GM12878 (cell line): ENCODE measurements at regions not wholly inside any gene's neighbourhood (a gene's known extent, or its start where the extent isn't known, plus 50 kb on each side); places are given as distances from the start of the nearest gene placed in this dataset.

Source experiments
- ATAC-seq: fragments of 200-7000 bp; cut with Tn5 transposase; 3 replicates; pipeline ENCODE4 v1.9.1; 2020; ENCODE audit warnings: mild to moderate bottlenecking, moderate library complexity
- BruUV-seq: library from RNA; stranded (reverse); fragments of 400-500 nt; replicated peaks from 2 replicates; lab custom pipeline; 2021; lab: Mats Ljungman, UMichigan
- CTCF ChIA-PET: fragments of 300-600 bp; sonication (Branson Sonifier 250); formaldehyde crosslinking; extraction: SDS; loops from one replicate; lab custom pipeline; 2021; ENCODE audit warnings: inconsistent platforms; lab: Yijun Ruan, JAX
- POLR2A ChIA-PET: fragments of 350-600 bp; formaldehyde crosslinking; extraction: SDS; loops from one replicate; lab custom pipeline; 2021; ENCODE audit warnings: inconsistent platforms; lab: Charles Lee
- RAD21 ChIA-PET: fragments of 300-600 bp; sonication (Branson Sonifier 250); formaldehyde crosslinking; loops from one replicate; lab custom pipeline; 2023; ENCODE audit warnings: antibody characterized with exemption; ENCODE audit not compliant: unreplicated experiment; lab: Charles Lee
- SMC1A ChIA-PET: fragments of 300-600 bp; sonication (Branson Sonifier 250); formaldehyde crosslinking; loops from one replicate; lab custom pipeline; 2023; ENCODE audit not compliant: unreplicated experiment, uncharacterized antibody; lab: Charles Lee
- DNase-seq: peaks from one replicate; pipeline ENCODE4 v3.0.0-alpha.2; 2011; ENCODE audit warnings: low read depth, low spot score
- FAIRE-seq: peaks from 3 replicates; lab custom pipeline; 2011; peaks lifted over from hg19 to GRCh38; lab: Jason Lieb, UNC
- H2AFZ ChIP-seq: 2 replicates; pipeline ENCODE4 v1.6.0; 2011; ENCODE audit warnings: low read depth, low read length, control low read depth; ENCODE audit not compliant: control insufficient read depth
- H3K27ac ChIP-seq: 2 replicates; pipeline ENCODE4 v1.5.1; 2011; ENCODE audit warnings: control low read depth; ENCODE audit not compliant: control insufficient read depth, insufficient read depth
- H3K27me3 ChIP-seq, 2 experiments: replicated peaks in 1 of 2; 2 replicates each; pipeline versions ENCODE4 v1.6.0 to v1.6.1; 2011; ENCODE audit warnings: low read length in 1 of 2; ENCODE audit not compliant: control insufficient read depth in 2 of 2, insufficient read depth in 2 of 2
- H3K36me3 ChIP-seq, 2 experiments: 2 replicates each; pipeline ENCODE4 v1.5.1; 2011; ENCODE audit warnings: low read length in 1 of 2; ENCODE audit not compliant: control insufficient read depth in 2 of 2, insufficient read depth in 2 of 2
- H3K4me1 ChIP-seq: 2 replicates; pipeline ENCODE4 v1.6.1; 2011; ENCODE audit warnings: mild to moderate bottlenecking, low read length, moderate library complexity, mixed read lengths; ENCODE audit not compliant: control insufficient read depth, insufficient read depth
- H3K4me2 ChIP-seq: 2 replicates; pipeline ENCODE4 v1.6.0; 2011; ENCODE audit warnings: control low read depth; ENCODE audit not compliant: control insufficient read depth, insufficient read depth
- H3K4me3 ChIP-seq: fragments of 200-600 bp; sonication (generic); 2 replicates; pipeline ENCODE4 v1.5.1; 2016
- H3K79me2 ChIP-seq: 2 replicates; pipeline ENCODE4 v1.6.0; 2011; ENCODE audit warnings: low read length; ENCODE audit not compliant: control insufficient read depth, insufficient read depth
- H3K9ac ChIP-seq: 2 replicates; pipeline ENCODE4 v1.8.0; 2011; ENCODE audit warnings: low read length, control low read depth, mixed read lengths; ENCODE audit not compliant: control insufficient read depth, insufficient read depth
- H3K9me3 ChIP-seq: replicated peaks from 3 replicates; pipeline ENCODE4 v1.5.1; 2011; ENCODE audit warnings: mild to moderate bottlenecking, low read length; ENCODE audit not compliant: control insufficient read depth, insufficient read depth
- H4K20me1 ChIP-seq: 2 replicates; pipeline ENCODE4 v1.6.0; 2011; ENCODE audit not compliant: control insufficient read depth, insufficient read depth
- BACH1 ChIP-seq: fragments of 450-650 bp; IDR thresholded peaks from 2 replicates; pipeline ENCODE4 v1.6.1; 2017; ENCODE audit warnings: mild to moderate bottlenecking, borderline replicate concordance
- CHD1 ChIP-seq: IDR thresholded peaks from 2 replicates; pipeline ENCODE4 v1.6.1; 2012; ENCODE audit warnings: low read depth, low read length, improper control_type of control experiment
- HDAC2 ChIP-seq: fragments of 200-600 bp; sonication (generic); IDR thresholded peaks from 2 replicates; pipeline ENCODE4 v1.6.1; 2017
- KLF5 ChIP-seq: fragments of 450-650 bp; IDR thresholded peaks from 2 replicates; pipeline ENCODE4 v1.6.1; 2014; ENCODE audit warnings: mild to moderate bottlenecking; ENCODE audit not compliant: partially characterized antibody
- RAD51 ChIP-seq: fragments of 450-650 bp; IDR thresholded peaks from 2 replicates; pipeline ENCODE4 v1.6.1; 2016; ENCODE audit warnings: moderate library complexity, mild to moderate bottlenecking, inconsistent platforms
- RB1 ChIP-seq: fragments of 450-650 bp; formaldehyde crosslinking; IDR thresholded peaks from 2 replicates; pipeline ENCODE4 v1.6.1; 2017; ENCODE audit warnings: mild to moderate bottlenecking, borderline replicate concordance
- RELA ChIP-seq: fragments of 450-650 bp; IDR thresholded peaks from 2 replicates; pipeline ENCODE4 v1.8.0; 2014; ENCODE audit warnings: borderline replicate concordance; ENCODE audit not compliant: partially characterized antibody
- SMAD5 ChIP-seq: IDR thresholded peaks from 2 replicates; pipeline ENCODE4 v1.6.1; 2016; ENCODE audit warnings: antibody characterized with exemption, low read depth
- SMARCA5 ChIP-seq: fragments of 450-650 bp; IDR thresholded peaks from 2 replicates; pipeline ENCODE4 v1.6.1; 2017; ENCODE audit warnings: mild to moderate bottlenecking
- TARDBP ChIP-seq: IDR thresholded peaks from 2 replicates; pipeline ENCODE4 v1.6.1; 2016; ENCODE audit warnings: borderline replicate concordance
- WRNIP1 ChIP-seq: IDR thresholded peaks from 2 replicates; pipeline ENCODE4 v1.6.1; 2011; ENCODE audit warnings: low read depth, low read length, improper control_type of control experiment, borderline replicate concordance
- ZNF384 ChIP-seq: IDR thresholded peaks from 2 replicates; pipeline ENCODE4 v1.6.1; 2012; ENCODE audit warnings: low read depth, mild to moderate bottlenecking, low read length, improper control_type of control experiment, borderline replicate concordance
- ZNF622 ChIP-seq: fragments of 450-650 bp; IDR thresholded peaks from 2 replicates; pipeline ENCODE4 v1.6.1; 2017; ENCODE audit warnings: mild to moderate bottlenecking, inconsistent platforms
- in situ Hi-C: fragments of 300-500 bp; cut with MboI; formaldehyde crosslinking; loops from 9 replicates; pipeline ENCODE4 v1.14.3; 2018; ENCODE audit warnings: mixed read lengths
- intact Hi-C: fragments of 100-400 bp; cut with micrococcal nuclease; formaldehyde crosslinking; loops from one replicate; pipeline ENCODE4 v1.14.2; 2022; ENCODE audit not compliant: unreplicated experiment
- TF ChIP-seq, protein P1 (sequence below): IDR thresholded peaks from 2 replicates; pipeline ENCODE4 v1.6.1; 2011; ENCODE audit warnings: borderline replicate concordance, low read depth, mild to moderate bottlenecking, moderate library complexity, low read length; ENCODE audit not compliant: insufficient read depth, poor library complexity, severe bottlenecking
- TF ChIP-seq, protein P2 (sequence below): fragments of 450-650 bp; formaldehyde crosslinking; IDR thresholded peaks from 2 replicates; pipeline ENCODE4 v1.4.0; 2020; ENCODE audit warnings: mild to moderate bottlenecking, moderate library complexity
- TF ChIP-seq, protein P3 (sequence below): IDR thresholded peaks from 2 replicates; pipeline ENCODE4 v1.6.1; 2012; ENCODE audit warnings: low read depth, low read length, improper control_type of control experiment
- TF ChIP-seq, protein P4 (sequence below): fragments of 450-650 bp; IDR thresholded peaks from 2 replicates; pipeline ENCODE4 v1.6.1; 2018; ENCODE audit warnings: mild to moderate bottlenecking, low read depth, moderate library complexity; ENCODE audit not compliant: partially characterized antibody

DNA sequence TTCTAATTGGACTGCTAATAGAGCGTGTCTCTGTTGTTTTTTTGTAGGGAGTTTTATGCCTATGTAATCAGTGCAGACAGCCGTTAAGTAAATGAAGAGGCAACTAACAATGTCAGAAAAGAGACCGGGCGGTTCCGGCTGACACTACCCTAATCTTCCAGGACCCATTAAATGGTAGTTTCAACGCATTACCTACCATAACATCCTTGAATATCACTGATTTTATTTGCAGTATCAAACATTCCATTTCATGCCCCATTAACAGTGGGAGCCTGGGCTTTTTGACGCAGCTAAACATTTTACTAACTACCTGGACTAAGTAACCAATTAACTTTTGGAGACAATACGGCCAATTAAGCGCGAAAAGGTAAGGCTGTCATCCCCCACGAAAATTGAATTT, 832.9 kb upstream of the NR2F2 start (continued):
- no peak for TF ChIP-seq RAD51
- TF ChIP-seq, protein P1, sequence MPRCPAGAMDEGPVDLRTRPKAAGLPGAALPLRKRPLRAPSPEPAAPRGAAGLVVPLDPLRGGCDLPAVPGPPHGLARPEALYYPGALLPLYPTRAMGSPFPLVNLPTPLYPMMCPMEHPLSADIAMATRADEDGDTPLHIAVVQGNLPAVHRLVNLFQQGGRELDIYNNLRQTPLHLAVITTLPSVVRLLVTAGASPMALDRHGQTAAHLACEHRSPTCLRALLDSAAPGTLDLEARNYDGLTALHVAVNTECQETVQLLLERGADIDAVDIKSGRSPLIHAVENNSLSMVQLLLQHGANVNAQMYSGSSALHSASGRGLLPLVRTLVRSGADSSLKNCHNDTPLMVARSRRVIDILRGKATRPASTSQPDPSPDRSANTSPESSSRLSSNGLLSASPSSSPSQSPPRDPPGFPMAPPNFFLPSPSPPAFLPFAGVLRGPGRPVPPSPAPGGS, result no peak
- TF ChIP-seq SMAD5, result no peak

DNA sequence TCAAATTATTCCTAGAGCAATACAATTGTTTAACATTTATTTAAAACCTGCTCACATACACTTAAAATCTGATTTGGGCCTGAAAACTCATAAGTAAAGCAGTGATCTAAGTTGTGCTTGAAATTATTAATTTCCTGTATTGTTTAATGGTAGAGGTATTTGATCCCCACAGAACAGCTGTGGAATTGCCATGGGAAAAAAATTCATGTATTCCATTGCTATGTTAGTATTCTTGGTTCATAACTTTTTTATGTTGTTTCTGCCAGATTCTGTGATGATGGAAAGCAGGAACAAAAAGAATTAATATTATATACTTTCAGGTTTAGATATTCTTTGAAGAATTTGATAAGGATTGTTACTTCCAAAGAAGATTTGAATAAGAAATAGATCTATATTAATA, 831.5 kb upstream of the NR2F2 start:
- Histone ChIP-seq H3K4me1 (no peaks in the 10 kb centered on the region), H3K79me2 (no peaks in the 10 kb centered on the region), H2AFZ (no peak overlapping the region), H3K9me3 (no peaks in the 10 kb centered on the region), H3K27ac (no peak overlapping the region), H4K20me1 (no peaks in the 10 kb centered on the region), H3K4me2 (no peak overlapping the region), H3K4me3 (no peak overlapping the region), H3K27me3 (no peaks in the 10 kb centered on the region), H3K36me3 (no peaks in the 10 kb centered on the region), H3K9ac (no peak overlapping the region)
- no peak for ATAC-seq
- in situ Hi-C loops, result no loop called here
- BruUV-seq, result no TSS peak
- no peak for DNase-seq
- ChIA-PET RAD21 (interaction anchor here (0.6 kb wide), 1 partner anchor 34 kb away, joined by 3 read pairs; no protein-coding TSS in a partner anchor), SMC1A (interaction anchor here (0.8 to 1.4 kb wide), 3 partner anchors 52 to 147 kb away, joined by 3 read pairs; no protein-coding TSS in a partner anchor), CTCF (interaction anchor here (0.6 to 1.2 kb wide), 2 partner anchors 22 to 563 kb away, joined by 3 to 5 read pairs; no protein-coding TSS in a partner anchor), POLR2A (interaction anchor here (0.6 kb wide), 1 partner anchor 857 kb away, joined by 3 read pairs; no protein-coding TSS in a partner anchor)
- FAIRE-seq, result no peak
- intact Hi-C loops, result no loop called here
- TF ChIP-seq WRNIP1, result no peak
- no peak for TF ChIP-seq ZNF622
- TF ChIP-seq CHD1, result no peak
- TF ChIP-seq, protein P2, sequence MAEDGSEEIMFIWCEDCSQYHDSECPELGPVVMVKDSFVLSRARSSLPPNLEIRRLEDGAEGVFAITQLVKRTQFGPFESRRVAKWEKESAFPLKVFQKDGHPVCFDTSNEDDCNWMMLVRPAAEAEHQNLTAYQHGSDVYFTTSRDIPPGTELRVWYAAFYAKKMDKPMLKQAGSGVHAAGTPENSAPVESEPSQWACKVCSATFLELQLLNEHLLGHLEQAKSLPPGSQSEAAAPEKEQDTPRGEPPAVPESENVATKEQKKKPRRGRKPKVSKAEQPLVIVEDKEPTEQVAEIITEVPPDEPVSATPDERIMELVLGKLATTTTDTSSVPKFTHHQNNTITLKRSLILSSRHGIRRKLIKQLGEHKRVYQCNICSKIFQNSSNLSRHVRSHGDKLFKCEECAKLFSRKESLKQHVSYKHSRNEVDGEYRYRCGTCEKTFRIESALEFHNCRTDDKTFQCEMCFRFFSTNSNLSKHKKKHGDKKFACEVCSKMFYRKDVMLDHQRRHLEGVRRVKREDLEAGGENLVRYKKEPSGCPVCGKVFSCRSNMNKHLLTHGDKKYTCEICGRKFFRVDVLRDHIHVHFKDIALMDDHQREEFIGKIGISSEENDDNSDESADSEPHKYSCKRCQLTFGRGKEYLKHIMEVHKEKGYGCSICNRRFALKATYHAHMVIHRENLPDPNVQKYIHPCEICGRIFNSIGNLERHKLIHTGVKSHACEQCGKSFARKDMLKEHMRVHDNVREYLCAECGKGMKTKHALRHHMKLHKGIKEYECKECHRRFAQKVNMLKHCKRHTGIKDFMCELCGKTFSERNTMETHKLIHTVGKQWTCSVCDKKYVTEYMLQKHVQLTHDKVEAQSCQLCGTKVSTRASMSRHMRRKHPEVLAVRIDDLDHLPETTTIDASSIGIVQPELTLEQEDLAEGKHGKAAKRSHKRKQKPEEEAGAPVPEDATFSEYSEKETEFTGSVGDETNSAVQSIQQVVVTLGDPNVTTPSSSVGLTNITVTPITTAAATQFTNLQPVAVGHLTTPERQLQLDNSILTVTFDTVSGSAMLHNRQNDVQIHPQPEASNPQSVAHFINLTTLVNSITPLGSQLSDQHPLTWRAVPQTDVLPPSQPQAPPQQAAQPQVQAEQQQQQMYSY, result no peak
- TF ChIP-seq, protein P3, sequence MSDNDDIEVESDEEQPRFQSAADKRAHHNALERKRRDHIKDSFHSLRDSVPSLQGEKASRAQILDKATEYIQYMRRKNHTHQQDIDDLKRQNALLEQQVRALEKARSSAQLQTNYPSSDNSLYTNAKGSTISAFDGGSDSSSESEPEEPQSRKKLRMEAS, result no peak
- no peak for TF ChIP-seq TARDBP
- no peak for TF ChIP-seq RB1
- TF ChIP-seq, protein P4, sequence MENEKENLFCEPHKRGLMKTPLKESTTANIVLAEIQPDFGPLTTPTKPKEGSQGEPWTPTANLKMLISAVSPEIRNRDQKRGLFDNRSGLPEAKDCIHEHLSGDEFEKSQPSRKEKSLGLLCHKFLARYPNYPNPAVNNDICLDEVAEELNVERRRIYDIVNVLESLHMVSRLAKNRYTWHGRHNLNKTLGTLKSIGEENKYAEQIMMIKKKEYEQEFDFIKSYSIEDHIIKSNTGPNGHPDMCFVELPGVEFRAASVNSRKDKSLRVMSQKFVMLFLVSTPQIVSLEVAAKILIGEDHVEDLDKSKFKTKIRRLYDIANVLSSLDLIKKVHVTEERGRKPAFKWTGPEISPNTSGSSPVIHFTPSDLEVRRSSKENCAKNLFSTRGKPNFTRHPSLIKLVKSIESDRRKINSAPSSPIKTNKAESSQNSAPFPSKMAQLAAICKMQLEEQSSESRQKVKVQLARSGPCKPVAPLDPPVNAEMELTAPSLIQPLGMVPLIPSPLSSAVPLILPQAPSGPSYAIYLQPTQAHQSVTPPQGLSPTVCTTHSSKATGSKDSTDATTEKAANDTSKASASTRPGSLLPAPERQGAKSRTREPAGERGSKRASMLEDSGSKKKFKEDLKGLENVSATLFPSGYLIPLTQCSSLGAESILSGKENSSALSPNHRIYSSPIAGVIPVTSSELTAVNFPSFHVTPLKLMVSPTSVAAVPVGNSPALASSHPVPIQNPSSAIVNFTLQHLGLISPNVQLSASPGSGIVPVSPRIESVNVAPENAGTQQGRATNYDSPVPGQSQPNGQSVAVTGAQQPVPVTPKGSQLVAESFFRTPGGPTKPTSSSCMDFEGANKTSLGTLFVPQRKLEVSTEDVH, result no peak
- TF ChIP-seq KLF5, result no peak
- TF ChIP-seq SMARCA5, result no peak
- TF ChIP-seq RELA, result no peak
- no peak for TF ChIP-seq BACH1
- TF ChIP-seq HDAC2, result no peak
- TF ChIP-seq ZNF384, result no peak
